Spleen (tissue), 11 donors: ENCODE measurements at regions not wholly inside any gene's neighbourhood (a gene's known extent, or its start where the extent isn't known, plus 50 kb on each side); places are given as distances from the start of the nearest gene placed in this dataset.

Experiments used
- DNase-seq: peaks from one replicate; pipeline ENCODE4 v3.0.0-alpha.2; 2020
- H3K27ac ChIP-seq, 8 donors: fragments of 200-600 bp; sonication (generic) in 7 of 8; 1 replicate in 4 of 8; 2 replicates in 4 of 8; pipeline versions ENCODE4 v1.5.0 to v1.8.0; 2016 to 2021; ENCODE audit warnings: inconsistent platforms in 4 of 8, mild to moderate bottlenecking in 4 of 8, moderate library complexity in 1 of 8
- H3K27me3 ChIP-seq, 7 donors: fragments of 200-600 bp; sonication (generic) in 6 of 7; replicated peaks in 1 of 7; 1 replicate in 4 of 7; 2 replicates in 3 of 7; pipeline versions ENCODE4 v1.5.0 to v1.8.0; 2016 to 2021; ENCODE audit warnings: inconsistent platforms in 3 of 7, mild to moderate bottlenecking in 1 of 7
- H3K36me3 ChIP-seq, 6 donors: fragments of 200-600 bp; sonication (generic) in 5 of 6; 1 replicate in 4 of 6; 2 replicates in 2 of 6; pipeline versions ENCODE4 v1.5.0 to v1.8.0; 2016 to 2021; ENCODE audit warnings: inconsistent platforms in 2 of 6
- H3K4me1 ChIP-seq, 6 donors: fragments of 200-600 bp; sonication (generic) in 5 of 6; 1 replicate in 3 of 6; 2 replicates in 3 of 6; pipeline versions ENCODE4 v1.5.0 to v1.8.0; 2016 to 2021; ENCODE audit warnings: inconsistent platforms in 3 of 6
- H3K4me3 ChIP-seq, 8 donors: fragments of 200-600 bp; sonication (generic) in 7 of 8; 1 replicate in 4 of 8; 2 replicates in 4 of 8; pipeline versions ENCODE4 v1.5.0 to v1.8.0; 2016 to 2021; ENCODE audit warnings: inconsistent platforms in 4 of 8, mild to moderate bottlenecking in 4 of 8, moderate library complexity in 2 of 8
- H3K9me3 ChIP-seq, 8 donors: fragments of 200-600 bp; sonication (generic) in 7 of 8; 1 replicate in 4 of 8; 2 replicates in 4 of 8; pipeline versions ENCODE4 v1.5.0 to v1.8.0; 2016 to 2021; ENCODE audit warnings: inconsistent platforms in 4 of 8
- POLR2A ChIP-seq, 3 donors: fragments of 450-650 bp; IDR thresholded peaks; one replicate each; pipeline ENCODE4 v1.5.1; 2017; ENCODE audit warnings: antibody characterized with exemption in 3 of 3, mild to moderate bottlenecking in 1 of 3
- POLR2AphosphoS5 ChIP-seq, 3 donors: sonication (generic); formaldehyde crosslinking; IDR thresholded peaks; one replicate each; pipeline ENCODE4 v1.5.1; 2017; ENCODE audit warnings: antibody characterized with exemption in 3 of 3
- WGBS, 5 donors: extraction: QIAGEN DNeasy Blood & Tissue Kit in 3 of 5; methylation state at CpG; one replicate each; pipeline versions ENCODE4 v1.1.5 to v1.1.7; 2013 to 2018; 5-methylcytosine and 5-hydroxymethylcytosine counted together
- intact Hi-C: fragments of 100-400 bp; cut with DNase I; formaldehyde crosslinking; loops from one replicate; pipeline ENCODE4 v1.15.0; 2023; ENCODE audit warnings: low total_unique reads
- TF ChIP-seq, protein P1 (sequence below), 11 experiments: fragments of 200-600 bp in 7 of 11; fragments of 450-650 bp in 4 of 11; sonication (generic) in 4 of 11; IDR thresholded peaks in 8 of 11; conservative IDR thresholded peaks in 3 of 11; 1 replicate in 7 of 11; 2 replicates in 4 of 11; pipeline versions ENCODE4 v1.4.0 to v1.8.0; 2016 to 2021; ENCODE audit warnings: antibody characterized with exemption in 11 of 11, inconsistent platforms in 4 of 11, mild to moderate bottlenecking in 1 of 11
- donor health status: healthy with polysubstance abuse.
- donor health status: DM: no; HTN: no; CAD: no; lungs with moderate emphysema.
- donor health status: DM: no; HTN: no; CAD: no.
- donor health status: Bipolar disorder and iron deficiency.
- donor health status: healthy.
- donor health status: DM: no; HTN: no; CAD: no.
- donor health status: DM: yes; HTN: yes; CAD: no.

- WGBS, 5 donors: 87 to 92% (median 89%) methylated on average over 2 of the region's 2 CpGs
- intact Hi-C loops: no loop called here
- Histone ChIP-seq H3K9me3 (no peaks in the 10 kb centered on the region), H3K4me3 (no peak overlapping the region), H3K27me3 (no peaks in the 10 kb centered on the region), H3K4me1 (no peaks in the 10 kb centered on the region), H3K36me3 (no peaks in the 10 kb centered on the region), H3K27ac (no peak overlapping the region)
- TF ChIP-seq POLR2A (IDR thresholded peaks at IDR 0.05) (no peak), POLR2AphosphoS5 (IDR thresholded peaks at IDR 0.05) (no peak)
- TF ChIP-seq, protein P1, sequence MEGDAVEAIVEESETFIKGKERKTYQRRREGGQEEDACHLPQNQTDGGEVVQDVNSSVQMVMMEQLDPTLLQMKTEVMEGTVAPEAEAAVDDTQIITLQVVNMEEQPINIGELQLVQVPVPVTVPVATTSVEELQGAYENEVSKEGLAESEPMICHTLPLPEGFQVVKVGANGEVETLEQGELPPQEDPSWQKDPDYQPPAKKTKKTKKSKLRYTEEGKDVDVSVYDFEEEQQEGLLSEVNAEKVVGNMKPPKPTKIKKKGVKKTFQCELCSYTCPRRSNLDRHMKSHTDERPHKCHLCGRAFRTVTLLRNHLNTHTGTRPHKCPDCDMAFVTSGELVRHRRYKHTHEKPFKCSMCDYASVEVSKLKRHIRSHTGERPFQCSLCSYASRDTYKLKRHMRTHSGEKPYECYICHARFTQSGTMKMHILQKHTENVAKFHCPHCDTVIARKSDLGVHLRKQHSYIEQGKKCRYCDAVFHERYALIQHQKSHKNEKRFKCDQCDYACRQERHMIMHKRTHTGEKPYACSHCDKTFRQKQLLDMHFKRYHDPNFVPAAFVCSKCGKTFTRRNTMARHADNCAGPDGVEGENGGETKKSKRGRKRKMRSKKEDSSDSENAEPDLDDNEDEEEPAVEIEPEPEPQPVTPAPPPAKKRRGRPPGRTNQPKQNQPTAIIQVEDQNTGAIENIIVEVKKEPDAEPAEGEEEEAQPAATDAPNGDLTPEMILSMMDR (IDR thresholded peaks at IDR 0.05 in 8 of 11, conservative IDR thresholded peaks at IDR 0.05 in 3 of 11): no peak
- DNase-seq: no peak
Measured at GRCh38 chr18:51997129-51997528, 342.9 kb upstream of the DCC start.

DNA sequence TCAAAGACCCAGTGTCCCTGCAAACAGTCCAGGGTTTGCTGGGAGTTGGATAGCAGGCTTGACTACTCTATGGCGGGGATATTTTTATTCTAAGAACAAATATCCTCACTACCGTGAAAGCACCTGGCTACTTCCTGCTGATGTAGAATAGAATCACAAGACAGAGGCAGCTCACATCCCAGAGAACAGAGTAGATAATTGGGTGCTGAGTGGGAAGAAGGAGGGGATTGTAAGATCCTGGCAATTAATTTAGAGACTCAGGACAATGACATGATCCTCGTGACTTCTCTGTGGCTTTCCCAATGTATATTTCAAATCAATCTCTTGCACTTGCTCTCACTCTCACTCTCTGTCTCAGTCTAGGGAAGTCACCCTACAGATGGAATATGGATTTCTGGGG, 341.9 kb upstream of the DCC start:
- no peaks in the 10 kb centered on the region for H3K4me1 ChIP-seq
- no peaks in the 10 kb centered on the region for H3K36me3 ChIP-seq
- H3K9me3 ChIP-seq: no peaks in the 10 kb centered on the region
- H3K27me3 ChIP-seq: no peaks in the 10 kb centered on the region
- no peak overlapping the region for H3K27ac ChIP-seq
- no peak overlapping the region for H3K4me3 ChIP-seq
- DNase-seq: no peak
- intact Hi-C loops: no loop called here
- 71 to 81% (median 77%) methylated on average over 3 of the region's 3 CpGs for WGBS, 5 donors
- TF ChIP-seq POLR2A (IDR thresholded peaks at IDR 0.05): no peak
- TF ChIP-seq, protein P1 (IDR thresholded peaks at IDR 0.05 in 8 of 11, conservative IDR thresholded peaks at IDR 0.05 in 3 of 11): no peak
- no peak for TF ChIP-seq POLR2AphosphoS5 (IDR thresholded peaks at IDR 0.05)

GRCh38 chr18:51998711-51999110, 341.3 kb upstream of the DCC start:
- Histone ChIP-seq H3K36me3 (no peaks in the 10 kb centered on the region), H3K4me1 (no peaks in the 10 kb centered on the region), H3K27ac (no peak overlapping the region), H3K4me3 (no peak overlapping the region), H3K9me3 (no peaks in the 10 kb centered on the region), H3K27me3 (no peaks in the 10 kb centered on the region)
- intact Hi-C loops: no loop called here
- TF ChIP-seq POLR2A (IDR thresholded peaks at IDR 0.05): no peak
- TF ChIP-seq, protein P1 (IDR thresholded peaks at IDR 0.05 in 8 of 11, conservative IDR thresholded peaks at IDR 0.05 in 3 of 11): no peak
- TF ChIP-seq POLR2AphosphoS5 (IDR thresholded peaks at IDR 0.05): no peak
- WGBS, 5 donors: 80 to 89% (median 87%) methylated on average over 3 of the region's 3 CpGs
- DNase-seq: no peak

DNA sequence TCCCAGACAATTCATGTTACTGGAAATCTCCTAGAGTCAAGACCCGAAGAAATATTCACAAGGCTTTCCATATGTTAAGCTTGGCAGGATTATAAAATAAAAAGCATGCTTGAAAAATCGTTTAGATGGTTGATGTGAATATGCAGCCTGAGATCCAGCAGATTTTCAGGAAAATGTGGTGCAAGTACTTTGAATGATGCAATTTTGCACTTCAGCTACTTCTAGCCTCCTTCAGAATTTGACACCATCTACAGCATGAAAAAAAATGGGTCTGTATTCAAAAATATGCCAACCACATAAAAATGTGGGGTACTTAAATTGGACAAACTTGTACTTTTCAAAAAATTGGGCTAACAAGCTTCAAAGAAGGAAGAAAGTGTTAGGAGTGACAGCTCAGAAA, 340.6 kb upstream of the DCC start:
- no peak for DNase-seq
- H3K27ac ChIP-seq: no peak overlapping the region
- H3K9me3 ChIP-seq: no peaks in the 10 kb centered on the region
- H3K4me3 ChIP-seq: no peak overlapping the region
- H3K27me3 ChIP-seq: no peaks in the 10 kb centered on the region
- no peaks in the 10 kb centered on the region for H3K4me1 ChIP-seq
- 56 to 74% (median 67%) methylated on average over 2 of the region's 2 CpGs for WGBS, 5 donors
- TF ChIP-seq POLR2A (IDR thresholded peaks at IDR 0.05): no peak
- TF ChIP-seq POLR2AphosphoS5 (IDR thresholded peaks at IDR 0.05): no peak
- TF ChIP-seq, protein P1 (IDR thresholded peaks at IDR 0.05 in 8 of 11, conservative IDR thresholded peaks at IDR 0.05 in 3 of 11): no peak
- H3K36me3 ChIP-seq: no peaks in the 10 kb centered on the region
- intact Hi-C loops: no loop called here
